ENCODE measurements at regions not wholly inside any gene's neighbourhood (a gene's known extent, or its start where the extent isn't known, plus 50 kb on each side); places are given as distances from the start of the nearest gene placed in this dataset.

DNA sequence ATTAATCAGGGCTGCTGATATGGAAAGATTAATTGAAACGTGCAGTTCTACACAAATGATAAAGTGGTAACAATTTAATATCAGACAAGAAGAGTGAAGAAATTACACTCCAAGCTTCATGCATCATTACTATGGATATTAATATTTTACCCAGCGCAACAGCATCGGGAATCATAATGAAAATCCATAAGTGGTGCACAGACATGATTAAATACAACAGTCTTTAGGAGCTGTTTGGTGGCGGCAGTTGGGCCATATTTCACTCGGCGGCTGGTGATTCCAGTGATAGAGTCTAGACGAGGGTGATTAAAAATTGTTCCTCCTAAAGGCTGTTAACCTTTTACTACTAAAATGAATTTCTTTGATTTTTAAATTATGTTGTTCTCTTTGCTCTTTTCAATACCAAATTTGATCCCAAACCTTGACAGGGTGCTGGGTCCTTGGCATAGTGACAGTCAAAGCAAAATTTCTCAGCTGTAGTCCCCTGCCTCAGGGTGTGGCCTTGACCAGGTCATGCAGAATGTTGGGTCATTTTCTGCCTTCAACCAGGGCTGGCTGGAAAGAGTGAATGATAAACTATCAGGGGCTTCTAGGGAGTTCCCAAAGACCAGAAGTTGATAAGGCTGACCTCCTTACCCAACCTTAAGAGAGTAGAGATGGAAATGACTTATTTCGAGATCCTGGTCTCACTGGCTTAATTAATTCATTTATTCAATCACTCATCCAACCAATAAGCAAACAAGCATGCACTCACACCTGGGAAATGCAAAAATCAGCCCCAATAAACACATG is 392.0 kb downstream of the IL20RB start:
- TF ChIP-seq YY1 (IDR thresholded peaks at IDR 0.05; ENCODE audit: insufficient read depth, insufficient read length), result no peak
- DNase-seq (ENCODE audit: low read depth, low spot score), result no peak
- no peak overlapping the region for H3K4me3 ChIP-seq (ENCODE audit: insufficient read length, low read depth)
- H3K9ac ChIP-seq (ENCODE audit: insufficient read length, low read depth), result no peak overlapping the region
- no peaks in the 10 kb centered on the region for H3K36me3 ChIP-seq (ENCODE audit: insufficient read depth, insufficient read length, low read length)
- H3K4me1 ChIP-seq (ENCODE audit: insufficient read depth, insufficient read length), result no peaks in the 10 kb centered on the region
- H3K9me3 ChIP-seq (ENCODE audit: insufficient read depth, low read length), result no peaks in the 10 kb centered on the region
- H3K27me3 ChIP-seq (ENCODE audit: insufficient read depth, insufficient read length), result no peaks in the 10 kb centered on the region

DNA sequence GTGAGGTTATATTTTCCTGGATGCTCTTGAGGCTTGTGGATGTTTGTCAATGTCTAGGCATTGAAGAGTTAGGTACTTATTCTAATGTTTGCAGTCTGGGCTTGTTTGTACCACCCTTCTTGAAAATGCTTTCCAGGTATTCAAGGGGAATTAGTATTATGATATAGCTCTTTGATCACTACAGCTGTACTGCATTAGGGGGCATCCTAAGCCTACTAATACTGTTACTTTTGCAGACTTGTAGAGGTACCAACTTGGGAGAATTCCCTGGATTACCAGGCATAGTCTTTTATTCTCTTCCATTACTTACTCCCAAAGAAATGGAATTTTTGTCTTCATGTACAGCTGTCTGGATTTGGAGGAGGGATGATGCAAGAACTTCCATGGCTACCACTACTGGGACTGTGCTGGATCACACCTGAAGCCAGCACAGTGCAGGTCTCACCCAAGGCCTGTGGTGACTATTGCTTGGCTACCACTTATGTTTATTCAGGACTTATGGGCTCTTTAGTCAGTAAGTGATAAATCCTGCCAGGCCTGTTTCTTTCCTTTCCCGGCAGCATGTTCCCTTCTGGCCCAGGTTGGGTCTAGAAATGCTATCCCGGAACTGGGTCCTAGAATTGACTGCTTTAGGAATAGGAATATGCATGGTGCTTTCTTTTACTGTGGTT is 402.9 kb downstream of the IL20RB start:
- no peak for TF ChIP-seq ZNF274 (IDR thresholded peaks at IDR 0.05; ENCODE audit: low read depth, low read length)
- no peak for TF ChIP-seq SUZ12 (IDR thresholded peaks at IDR 0.05; ENCODE audit: extremely low read depth, insufficient read depth, insufficient read length)
- no peak for TF ChIP-seq YY1 (IDR thresholded peaks at IDR 0.05; ENCODE audit: insufficient read depth, insufficient read length)
- H3K4me3 ChIP-seq (ENCODE audit: insufficient read length, low read depth), result no peak overlapping the region
- H3K36me3 ChIP-seq (ENCODE audit: insufficient read depth, insufficient read length, low read length), result no peaks in the 10 kb centered on the region
- H3K9me3 ChIP-seq (ENCODE audit: insufficient read depth, low read length), result no peaks in the 10 kb centered on the region
- no peaks in the 10 kb centered on the region for H3K4me1 ChIP-seq (ENCODE audit: insufficient read depth, insufficient read length)
- no peaks in the 10 kb centered on the region for H3K27me3 ChIP-seq (ENCODE audit: insufficient read depth, insufficient read length)
- no peak for DNase-seq (ENCODE audit: low read depth, low spot score)
- no peak overlapping the region for H3K9ac ChIP-seq (ENCODE audit: insufficient read length, low read depth)

DNA sequence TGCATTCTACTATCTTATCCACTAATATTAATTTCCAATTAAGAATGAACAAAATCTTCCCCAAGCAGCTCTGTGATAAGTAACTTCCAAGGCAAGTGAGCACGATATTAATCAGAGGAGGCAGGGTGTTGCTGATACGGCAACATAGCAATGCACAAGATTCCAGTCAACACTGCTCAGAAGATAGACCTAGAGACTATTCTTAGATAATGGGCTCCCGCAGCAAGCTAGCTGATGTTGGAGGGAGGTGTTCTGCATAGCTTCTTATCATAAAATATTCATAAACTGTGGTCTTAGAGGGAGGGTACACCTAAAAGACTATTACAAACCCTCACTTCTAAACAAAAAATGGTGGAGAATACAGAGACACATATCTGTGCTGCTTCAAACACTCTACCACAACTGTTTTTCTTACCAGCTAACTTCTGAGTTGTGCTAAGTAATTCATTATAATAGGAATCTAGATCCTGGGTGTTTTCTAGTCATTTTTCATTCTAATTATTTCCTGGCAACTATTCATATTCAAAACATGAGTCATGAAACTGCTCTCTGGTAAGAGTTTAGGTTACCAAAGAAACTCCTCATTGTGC is 382.0 kb upstream of the SOX14 start:
- DNase-seq (ENCODE audit: low read depth, low spot score), result no peak
- Histone ChIP-seq H3K9ac (ENCODE audit: insufficient read length, low read depth) (no peak overlapping the region), H3K4me1 (ENCODE audit: insufficient read depth, insufficient read length) (no peaks in the 10 kb centered on the region), H3K36me3 (ENCODE audit: insufficient read depth, insufficient read length, low read length) (no peaks in the 10 kb centered on the region), H3K9me3 (ENCODE audit: insufficient read depth, low read length) (no peaks in the 10 kb centered on the region), H3K4me3 (ENCODE audit: insufficient read length, low read depth) (no peak overlapping the region), H3K27me3 (ENCODE audit: insufficient read depth, insufficient read length) (no peaks in the 10 kb centered on the region)
- no peak for TF ChIP-seq YY1 (IDR thresholded peaks at IDR 0.05; ENCODE audit: insufficient read depth, insufficient read length)
- no peak for TF ChIP-seq SUZ12 (IDR thresholded peaks at IDR 0.05; ENCODE audit: extremely low read depth, insufficient read depth, insufficient read length)
- TF ChIP-seq ZNF274 (IDR thresholded peaks at IDR 0.05; ENCODE audit: low read depth, low read length), result no peak

DNA sequence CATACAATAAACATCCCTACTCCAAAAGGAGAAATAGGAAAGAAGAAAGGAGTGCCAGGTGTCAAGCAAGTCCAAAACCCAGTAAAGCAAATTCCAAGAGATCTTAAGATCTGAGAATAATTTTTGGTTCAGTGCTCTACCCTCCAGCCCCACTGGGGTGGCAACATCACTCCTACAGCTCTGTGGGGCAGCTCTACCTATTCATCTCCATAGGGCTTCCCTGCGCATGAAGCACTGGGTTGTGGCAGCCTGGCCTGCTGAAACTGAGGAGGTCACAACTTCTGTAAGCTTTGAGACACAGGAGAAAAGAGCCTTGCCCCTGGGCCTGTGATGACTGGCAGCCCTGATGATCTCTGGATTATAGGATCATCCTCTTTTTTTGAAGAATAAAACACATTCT is 378.2 kb upstream of the SOX14 start:
- no peak overlapping the region for H3K9ac ChIP-seq (ENCODE audit: insufficient read length, low read depth)
- no peak for TF ChIP-seq YY1 (IDR thresholded peaks at IDR 0.05; ENCODE audit: insufficient read depth, insufficient read length)
- TF ChIP-seq SUZ12 (IDR thresholded peaks at IDR 0.05; ENCODE audit: extremely low read depth, insufficient read depth, insufficient read length), result no peak
- TF ChIP-seq ZNF274 (IDR thresholded peaks at IDR 0.05; ENCODE audit: low read depth, low read length), result no peak
- no peak for DNase-seq (ENCODE audit: low read depth, low spot score)

GRCh38 chr3:137409584-137409983 is 354.5 kb upstream of the SOX14 start:
- no peak for TF ChIP-seq SUZ12 (IDR thresholded peaks at IDR 0.05; ENCODE audit: extremely low read depth, insufficient read depth, insufficient read length)
- TF ChIP-seq ZNF274 (IDR thresholded peaks at IDR 0.05; ENCODE audit: low read depth, low read length), result no peak
- TF ChIP-seq YY1 (IDR thresholded peaks at IDR 0.05; ENCODE audit: insufficient read depth, insufficient read length), result no peak
- no peak overlapping the region for H3K9ac ChIP-seq (ENCODE audit: insufficient read length, low read depth)
- no peaks in the 10 kb centered on the region for H3K36me3 ChIP-seq (ENCODE audit: insufficient read depth, insufficient read length, low read length)
- no peak overlapping the region for H3K4me3 ChIP-seq (ENCODE audit: insufficient read length, low read depth)
- H3K4me1 ChIP-seq (ENCODE audit: insufficient read depth, insufficient read length), result no peaks in the 10 kb centered on the region
- H3K27me3 ChIP-seq (ENCODE audit: insufficient read depth, insufficient read length), result no peaks in the 10 kb centered on the region
- H3K9me3 ChIP-seq (ENCODE audit: insufficient read depth, low read length), result peaks cover 3% of the 10 kb centered on the region; the same call in 1 of the 2 replicates
- DNase-seq (ENCODE audit: low read depth, low spot score), result peak; percentile 2

More for the DNA sequence above, 378.2 kb upstream of the SOX14 start:
- H3K4me1 ChIP-seq (ENCODE audit: insufficient read depth, insufficient read length), result no peaks in the 10 kb centered on the region
- H3K36me3 ChIP-seq (ENCODE audit: insufficient read depth, insufficient read length, low read length), result no peaks in the 10 kb centered on the region
- no peaks in the 10 kb centered on the region for H3K27me3 ChIP-seq (ENCODE audit: insufficient read depth, insufficient read length)
- no peak overlapping the region for H3K4me3 ChIP-seq (ENCODE audit: insufficient read length, low read depth)
- no peaks in the 10 kb centered on the region for H3K9me3 ChIP-seq (ENCODE audit: insufficient read depth, low read length)

DNA sequence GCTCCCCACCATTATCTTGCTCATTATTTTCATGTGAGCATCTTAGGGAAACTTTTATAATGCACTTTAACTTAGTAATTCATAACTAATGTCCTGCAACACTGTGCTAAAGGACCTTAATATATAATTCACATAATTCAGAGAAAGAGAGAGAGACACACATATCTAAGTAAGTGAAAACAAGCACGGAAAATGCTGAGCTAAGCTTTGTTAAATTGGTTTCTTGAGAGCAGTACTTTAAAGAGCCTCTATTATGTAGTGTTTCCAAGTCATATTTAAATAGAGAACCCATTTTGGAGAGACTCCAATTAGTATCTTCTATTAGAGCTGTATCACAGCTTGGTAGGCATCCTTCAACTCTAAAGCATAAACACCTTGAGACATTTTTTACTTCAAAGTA is 354.1 kb upstream of the SOX14 start:
- peaks cover 3% of the 10 kb centered on the region; the same call in 1 of the 2 replicates for H3K9me3 ChIP-seq (ENCODE audit: insufficient read depth, low read length)
- TF ChIP-seq YY1 (IDR thresholded peaks at IDR 0.05; ENCODE audit: insufficient read depth, insufficient read length) (no peak), ZNF274 (IDR thresholded peaks at IDR 0.05; ENCODE audit: low read depth, low read length) (no peak), SUZ12 (IDR thresholded peaks at IDR 0.05; ENCODE audit: extremely low read depth, insufficient read depth, insufficient read length) (no peak)

More for the DNA sequence above, 354.1 kb upstream of the SOX14 start:
- Histone ChIP-seq H3K27me3 (ENCODE audit: insufficient read depth, insufficient read length) (no peaks in the 10 kb centered on the region), H3K9ac (ENCODE audit: insufficient read length, low read depth) (no peak overlapping the region), H3K36me3 (ENCODE audit: insufficient read depth, insufficient read length, low read length) (no peaks in the 10 kb centered on the region), H3K4me3 (ENCODE audit: insufficient read length, low read depth) (no peak overlapping the region), H3K4me1 (ENCODE audit: insufficient read depth, insufficient read length) (no peaks in the 10 kb centered on the region)
- DNase-seq (ENCODE audit: low read depth, low spot score), result no peak

Data from NT2/D1 (cell line).